ENCODE measurements at regions not wholly inside any gene's neighbourhood (a gene's known extent, or its start where the extent isn't known, plus 50 kb on each side); places are given as distances from the start of the nearest gene placed in this dataset.

GRCh38 chr6:48057601-48058000 lies 53.4 kb downstream of the PTCHD4 start:
- no peaks in the 10 kb centered on the region for H3K27me3 ChIP-seq (ENCODE audit: control insufficient read depth in 3 of 3, insufficient read depth in 3 of 3, low read depth in 1 of 3, low read length in 3 of 3)
- no peak overlapping the region for H3K4ac ChIP-seq (ENCODE audit: low read length)
- no peak overlapping the region for H4K91ac ChIP-seq (ENCODE audit: low read depth, low read length, poor library complexity)
- H2BK15ac ChIP-seq (ENCODE audit: low read length): no peak overlapping the region
- no peak overlapping the region for H2BK5ac ChIP-seq (ENCODE audit: low read length)
- H2BK12ac ChIP-seq (ENCODE audit: low read length): no peak overlapping the region
- H3K79me1 ChIP-seq (ENCODE audit: low read depth, low read length): no peaks in the 10 kb centered on the region
- peaks cover 4 to 9% of the 10 kb centered on the region in 2 donors for H3K36me3 ChIP-seq (replicated peaks in 1 of 2; ENCODE audit: control insufficient read depth in 2 of 2, insufficient read depth in 2 of 2, low read length in 2 of 2)
- no peak for DNase-seq (ENCODE audit: low spot score)
- no peak overlapping the region for H4K8ac ChIP-seq (ENCODE audit: low read depth, low read length)
- H3K4me1 ChIP-seq (ENCODE audit: control insufficient read depth in 2 of 2, insufficient read depth in 1 of 2, low read depth in 1 of 2, low read length in 2 of 2): no peaks in the 10 kb centered on the region
- no peak overlapping the region for H3K27ac ChIP-seq (replicated peaks; ENCODE audit: low read length)
- H3K9me3 ChIP-seq (replicated peaks in 1 of 2; ENCODE audit: control insufficient read depth in 2 of 2, insufficient read depth in 1 of 2, low read depth in 1 of 2, low read length in 2 of 2): no peaks in the 10 kb centered on the region
- no peak overlapping the region for H2AFZ ChIP-seq (ENCODE audit: low read length)
- no peak overlapping the region for H3K23ac ChIP-seq (ENCODE audit: low read depth, low read length, poor library complexity)
- H3K4me2 ChIP-seq (ENCODE audit: insufficient read depth, low read length, poor library complexity, severe bottlenecking): no peak overlapping the region
- no peak overlapping the region for H2AK5ac ChIP-seq (ENCODE audit: low read depth, low read length)
- H2BK120ac ChIP-seq (ENCODE audit: low read depth, low read length): no peak overlapping the region
- no peak overlapping the region for H3K18ac ChIP-seq (ENCODE audit: low read length)
- no peak overlapping the region for H3K9ac ChIP-seq (ENCODE audit: low read depth, low read length, poor library complexity)
- no peak overlapping the region for H3K4me3 ChIP-seq (ENCODE audit: low read length in 2 of 2)
- no peak overlapping the region for H3K14ac ChIP-seq (ENCODE audit: low read length)

- H4K8ac ChIP-seq (ENCODE audit: low read depth, low read length): no peak overlapping the region
- H4K91ac ChIP-seq (ENCODE audit: low read depth, low read length, poor library complexity): no peak overlapping the region
- H3K27me3 ChIP-seq (ENCODE audit: control insufficient read depth in 3 of 3, insufficient read depth in 3 of 3, low read depth in 1 of 3, low read length in 3 of 3): no peaks in the 10 kb centered on the region
- no peak overlapping the region for H3K4me3 ChIP-seq (ENCODE audit: low read length in 2 of 2)
- H3K79me1 ChIP-seq (ENCODE audit: low read depth, low read length): no peaks in the 10 kb centered on the region
- H2BK12ac ChIP-seq (ENCODE audit: low read length): no peak overlapping the region
- DNase-seq (ENCODE audit: low spot score): no peak
- H3K4ac ChIP-seq (ENCODE audit: low read length): no peak overlapping the region
- H3K9me3 ChIP-seq (replicated peaks in 1 of 2; ENCODE audit: control insufficient read depth in 2 of 2, insufficient read depth in 1 of 2, low read depth in 1 of 2, low read length in 2 of 2): no peaks in the 10 kb centered on the region
- peak overlapping the region; percentile 31 for H2AFZ ChIP-seq (ENCODE audit: low read length)
- H3K23ac ChIP-seq (ENCODE audit: low read depth, low read length, poor library complexity): no peak overlapping the region
- no peak overlapping the region for H2AK5ac ChIP-seq (ENCODE audit: low read depth, low read length)
- no peak overlapping the region for H3K4me2 ChIP-seq (ENCODE audit: insufficient read depth, low read length, poor library complexity, severe bottlenecking)
- no peak overlapping the region for H3K14ac ChIP-seq (ENCODE audit: low read length)
- WGBS, 2 donors (ENCODE audit: extremely low coverage in 2 of 2, insufficient read length in 2 of 2, insufficient replicate concordance in 1 of 2): no CpG with 5 or more reads among the region's 2 CpGs
- peaks cover 0 to 6% of the 10 kb centered on the region in 2 donors for H3K4me1 ChIP-seq (ENCODE audit: control insufficient read depth in 2 of 2, insufficient read depth in 1 of 2, low read depth in 1 of 2, low read length in 2 of 2)
- H3K9ac ChIP-seq (ENCODE audit: low read depth, low read length, poor library complexity): no peak overlapping the region
- no peak overlapping the region for H3K18ac ChIP-seq (ENCODE audit: low read length)
- no peaks in the 10 kb centered on the region for H3K36me3 ChIP-seq (replicated peaks in 1 of 2; ENCODE audit: control insufficient read depth in 2 of 2, insufficient read depth in 2 of 2, low read length in 2 of 2)
- no peak overlapping the region for H2BK15ac ChIP-seq (ENCODE audit: low read length)
- H2BK120ac ChIP-seq (ENCODE audit: low read depth, low read length): no peak overlapping the region
- H2BK5ac ChIP-seq (ENCODE audit: low read length): no peak overlapping the region
- H3K27ac ChIP-seq (replicated peaks; ENCODE audit: low read length): no peak overlapping the region
Measured at GRCh38 chr6:48048451-48049146, 62.4 kb downstream of the PTCHD4 start.

- Histone ChIP-seq H3K23ac (ENCODE audit: low read depth, low read length, poor library complexity) (no peak overlapping the region), H2BK5ac (ENCODE audit: low read length) (no peak overlapping the region), H3K18ac (ENCODE audit: low read length) (no peak overlapping the region), H2AFZ (ENCODE audit: low read length) (no peak overlapping the region), H3K9ac (ENCODE audit: low read depth, low read length, poor library complexity) (no peak overlapping the region), H3K4ac (ENCODE audit: low read length) (no peak overlapping the region), H3K79me1 (ENCODE audit: low read depth, low read length) (no peaks in the 10 kb centered on the region), H2AK5ac (ENCODE audit: low read depth, low read length) (no peak overlapping the region), H3K4me3 (ENCODE audit: low read length in 2 of 2) (no peak overlapping the region), H3K4me1 (ENCODE audit: control insufficient read depth in 2 of 2, insufficient read depth in 1 of 2, low read depth in 1 of 2, low read length in 2 of 2) (no peaks in the 10 kb centered on the region), H2BK12ac (ENCODE audit: low read length) (no peak overlapping the region), H2BK120ac (ENCODE audit: low read depth, low read length) (no peak overlapping the region), H4K8ac (ENCODE audit: low read depth, low read length) (no peak overlapping the region), H3K14ac (ENCODE audit: low read length) (no peak overlapping the region), H3K36me3 (replicated peaks in 1 of 2; ENCODE audit: control insufficient read depth in 2 of 2, insufficient read depth in 2 of 2, low read length in 2 of 2) (no peaks in the 10 kb centered on the region), H3K9me3 (replicated peaks in 1 of 2; ENCODE audit: control insufficient read depth in 2 of 2, insufficient read depth in 1 of 2, low read depth in 1 of 2, low read length in 2 of 2) (no peaks in the 10 kb centered on the region), H3K27me3 (ENCODE audit: control insufficient read depth in 3 of 3, insufficient read depth in 3 of 3, low read depth in 1 of 3, low read length in 3 of 3) (no peaks in the 10 kb centered on the region), H3K27ac (replicated peaks; ENCODE audit: low read length) (no peak overlapping the region), H2BK15ac (ENCODE audit: low read length) (no peak overlapping the region), H4K91ac (ENCODE audit: low read depth, low read length, poor library complexity) (no peak overlapping the region), H3K4me2 (ENCODE audit: insufficient read depth, low read length, poor library complexity, severe bottlenecking) (no peak overlapping the region)
- WGBS, 2 donors (ENCODE audit: extremely low coverage in 2 of 2, insufficient read length in 2 of 2, insufficient replicate concordance in 1 of 2): no CpG with 5 or more reads among the region's 2 CpGs
- no peak for DNase-seq (ENCODE audit: low spot score)
Measured at GRCh38 chr6:48041894-48042293, 69.1 kb downstream of the PTCHD4 start.

- Histone ChIP-seq H2BK5ac (ENCODE audit: low read length) (no peak overlapping the region), H2BK15ac (ENCODE audit: low read length) (no peak overlapping the region), H3K27me3 (ENCODE audit: control insufficient read depth in 3 of 3, insufficient read depth in 3 of 3, low read depth in 1 of 3, low read length in 3 of 3) (no peaks in the 10 kb centered on the region), H2BK12ac (ENCODE audit: low read length) (no peak overlapping the region), H3K14ac (ENCODE audit: low read length) (no peak overlapping the region), H3K4me2 (ENCODE audit: insufficient read depth, low read length, poor library complexity, severe bottlenecking) (no peak overlapping the region), H3K4me3 (ENCODE audit: low read length in 2 of 2) (no peak overlapping the region), H2BK120ac (ENCODE audit: low read depth, low read length) (no peak overlapping the region), H4K8ac (ENCODE audit: low read depth, low read length) (no peak overlapping the region), H3K4me1 (ENCODE audit: control insufficient read depth in 2 of 2, insufficient read depth in 1 of 2, low read depth in 1 of 2, low read length in 2 of 2) (no peaks in the 10 kb centered on the region), H4K91ac (ENCODE audit: low read depth, low read length, poor library complexity) (no peak overlapping the region), H3K79me1 (ENCODE audit: low read depth, low read length) (no peaks in the 10 kb centered on the region), H2AFZ (ENCODE audit: low read length) (no peak overlapping the region), H3K18ac (ENCODE audit: low read length) (no peak overlapping the region), H3K36me3 (replicated peaks in 1 of 2; ENCODE audit: control insufficient read depth in 2 of 2, insufficient read depth in 2 of 2, low read length in 2 of 2) (no peaks in the 10 kb centered on the region), H3K4ac (ENCODE audit: low read length) (no peak overlapping the region), H2AK5ac (ENCODE audit: low read depth, low read length) (no peak overlapping the region), H3K9ac (ENCODE audit: low read depth, low read length, poor library complexity) (no peak overlapping the region), H3K23ac (ENCODE audit: low read depth, low read length, poor library complexity) (no peak overlapping the region), H3K9me3 (replicated peaks in 1 of 2; ENCODE audit: control insufficient read depth in 2 of 2, insufficient read depth in 1 of 2, low read depth in 1 of 2, low read length in 2 of 2) (no peaks in the 10 kb centered on the region), H3K27ac (replicated peaks; ENCODE audit: low read length) (no peak overlapping the region)
- WGBS, 2 donors (ENCODE audit: extremely low coverage in 2 of 2, insufficient read length in 2 of 2, insufficient replicate concordance in 1 of 2): no CpG with 5 or more reads among the region's 4 CpGs
- DNase-seq (ENCODE audit: low spot score): no peak
Measured at GRCh38 chr6:48037946-48038345, 73.1 kb downstream of the PTCHD4 start.
